ENCODE measurements at regions not wholly inside any gene's neighbourhood (a gene's known extent, or its start where the extent isn't known, plus 50 kb on each side); places are given as distances from the start of the nearest gene placed in this dataset.
A peak's percentile ranks its signal among the peaks of the same experiment; 100 is the strongest.

DNA sequence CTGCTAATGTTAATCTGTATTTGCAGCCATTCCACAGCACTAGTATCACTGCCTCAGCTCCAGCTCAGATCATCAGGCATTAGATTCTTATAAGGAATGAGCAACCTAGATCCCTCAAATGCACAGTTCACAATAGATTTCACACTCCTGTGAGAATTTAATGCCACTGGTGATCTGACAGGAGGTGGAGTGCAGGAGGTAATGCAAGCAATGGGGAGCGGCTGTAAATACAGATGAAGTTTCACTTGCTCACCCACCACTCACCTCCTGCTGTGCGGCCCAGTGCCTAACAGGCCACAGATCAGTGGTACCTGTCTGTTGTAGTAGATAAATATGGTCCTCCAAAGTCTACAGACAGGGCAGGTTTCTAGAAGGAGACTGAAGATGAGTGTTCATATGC is 97.7 kb upstream of the TMEFF2 start:
- Histone ChIP-seq H3K27ac (no peak overlapping the region), H3K4me2 (no peak overlapping the region), H4K20me1 (ENCODE audit: insufficient read depth, poor library complexity, severe bottlenecking) (no peaks in the 10 kb centered on the region), H3K4me1 (ENCODE audit: insufficient read depth) (no peaks in the 10 kb centered on the region), H3K79me2 (no peaks in the 10 kb centered on the region), H3K36me3 (replicated peaks; ENCODE audit: insufficient read depth, low read depth) (no peaks in the 10 kb centered on the region), H3K9me3 (ENCODE audit: low read depth) (no peaks in the 10 kb centered on the region), H3K9me2 (replicated peaks; ENCODE audit: insufficient read depth) (no peaks in the 10 kb centered on the region), H3K4me3 (no peak overlapping the region), H3K27me3 (no peaks in the 10 kb centered on the region), H2AFZ (no peak overlapping the region)
- WGBS (ENCODE audit: low lambda C conversion rate, missing lambda C conversion rate) = 94% methylated on average over 2 of the region's 2 CpGs
- no peak for DNase-seq (ENCODE audit: low spot score)
- TF ChIP-seq, protein P1, sequence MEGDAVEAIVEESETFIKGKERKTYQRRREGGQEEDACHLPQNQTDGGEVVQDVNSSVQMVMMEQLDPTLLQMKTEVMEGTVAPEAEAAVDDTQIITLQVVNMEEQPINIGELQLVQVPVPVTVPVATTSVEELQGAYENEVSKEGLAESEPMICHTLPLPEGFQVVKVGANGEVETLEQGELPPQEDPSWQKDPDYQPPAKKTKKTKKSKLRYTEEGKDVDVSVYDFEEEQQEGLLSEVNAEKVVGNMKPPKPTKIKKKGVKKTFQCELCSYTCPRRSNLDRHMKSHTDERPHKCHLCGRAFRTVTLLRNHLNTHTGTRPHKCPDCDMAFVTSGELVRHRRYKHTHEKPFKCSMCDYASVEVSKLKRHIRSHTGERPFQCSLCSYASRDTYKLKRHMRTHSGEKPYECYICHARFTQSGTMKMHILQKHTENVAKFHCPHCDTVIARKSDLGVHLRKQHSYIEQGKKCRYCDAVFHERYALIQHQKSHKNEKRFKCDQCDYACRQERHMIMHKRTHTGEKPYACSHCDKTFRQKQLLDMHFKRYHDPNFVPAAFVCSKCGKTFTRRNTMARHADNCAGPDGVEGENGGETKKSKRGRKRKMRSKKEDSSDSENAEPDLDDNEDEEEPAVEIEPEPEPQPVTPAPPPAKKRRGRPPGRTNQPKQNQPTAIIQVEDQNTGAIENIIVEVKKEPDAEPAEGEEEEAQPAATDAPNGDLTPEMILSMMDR (IDR thresholded peaks at IDR 0.05; ENCODE audit: poor library complexity) = no peak
- no peak for TF ChIP-seq EZH2phosphoT487 (IDR thresholded peaks at IDR 0.05; ENCODE audit: low read depth, severe bottlenecking, unreplicated experiment)
- no peak for TF ChIP-seq EZH2 (IDR thresholded peaks at IDR 0.05; ENCODE audit: borderline replicate concordance)

DNA sequence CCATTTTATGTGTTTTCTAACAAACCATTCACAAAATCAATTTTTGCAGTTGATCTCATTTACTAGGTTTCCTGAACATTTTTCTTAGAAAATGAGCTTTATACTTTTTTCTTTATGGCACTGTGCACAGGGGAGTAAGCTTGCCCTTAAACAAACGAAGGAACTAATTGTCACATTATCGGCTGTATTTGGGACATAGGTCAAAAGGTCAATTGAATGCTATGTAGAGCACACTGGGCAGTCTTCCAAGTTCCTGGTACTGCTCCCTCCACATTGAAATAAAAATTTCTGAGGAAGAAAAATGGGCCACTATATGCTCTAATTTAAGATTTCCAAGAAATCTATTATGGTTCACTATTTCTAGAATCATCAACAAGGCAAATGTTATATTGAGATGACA is 93.6 kb upstream of the TMEFF2 start:
- H4K20me1 ChIP-seq (ENCODE audit: insufficient read depth, poor library complexity, severe bottlenecking) = no peaks in the 10 kb centered on the region
- H3K27ac ChIP-seq = no peak overlapping the region
- H3K9me2 ChIP-seq (replicated peaks; ENCODE audit: insufficient read depth) = no peaks in the 10 kb centered on the region
- H2AFZ ChIP-seq = no peak overlapping the region
- WGBS (ENCODE audit: low lambda C conversion rate, missing lambda C conversion rate) = 6% methylated on average over 2 of the region's 2 CpGs
- H3K4me2 ChIP-seq = no peak overlapping the region
- H3K4me3 ChIP-seq = no peak overlapping the region
- H3K4me1 ChIP-seq (ENCODE audit: insufficient read depth) = no peaks in the 10 kb centered on the region
- H3K9me3 ChIP-seq (ENCODE audit: low read depth) = no peaks in the 10 kb centered on the region
- TF ChIP-seq EZH2 (IDR thresholded peaks at IDR 0.05; ENCODE audit: borderline replicate concordance) (no peak), EZH2phosphoT487 (IDR thresholded peaks at IDR 0.05; ENCODE audit: low read depth, severe bottlenecking, unreplicated experiment) (no peak)
- TF ChIP-seq, protein P1 (IDR thresholded peaks at IDR 0.05; ENCODE audit: poor library complexity) = no peak
- H3K27me3 ChIP-seq = no peaks in the 10 kb centered on the region
- H3K79me2 ChIP-seq = no peaks in the 10 kb centered on the region
- peak; percentile 28 for DNase-seq (ENCODE audit: low spot score)
- no peaks in the 10 kb centered on the region for H3K36me3 ChIP-seq (replicated peaks; ENCODE audit: insufficient read depth, low read depth)

DNA sequence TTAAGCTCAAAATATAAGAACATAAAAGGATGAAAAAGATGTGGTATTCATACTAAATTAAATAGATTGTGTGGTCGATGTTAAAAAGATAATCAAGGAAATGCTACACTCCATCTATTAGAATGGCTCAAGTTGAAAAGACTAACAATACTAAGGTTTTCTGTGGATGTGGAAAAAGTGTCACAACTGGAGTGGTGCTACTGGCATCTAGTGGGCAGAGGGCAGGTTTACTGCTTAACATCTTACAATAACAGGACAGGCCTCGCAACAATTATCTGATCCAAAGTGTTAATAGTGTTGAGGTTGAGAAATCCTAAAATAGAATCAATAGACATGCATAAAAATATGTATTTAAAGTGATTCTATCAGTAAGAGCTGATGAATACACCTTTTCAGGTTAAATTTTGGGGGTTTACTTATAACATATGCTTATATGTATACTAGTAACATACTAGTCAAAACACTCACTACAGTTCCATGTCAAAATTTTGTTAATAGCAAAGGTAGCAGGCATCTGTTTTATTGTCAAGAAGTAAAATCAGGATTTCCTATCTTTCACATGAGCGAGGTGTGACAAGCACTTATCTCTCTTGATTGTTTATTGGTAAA is 91.5 kb upstream of the TMEFF2 start:
- DNase-seq (ENCODE audit: low spot score) = peak; percentile 10
- H3K9me2 ChIP-seq (replicated peaks; ENCODE audit: insufficient read depth) = no peaks in the 10 kb centered on the region

More for the DNA sequence above, 91.5 kb upstream of the TMEFF2 start:
- Histone ChIP-seq H3K36me3 (replicated peaks; ENCODE audit: insufficient read depth, low read depth) (no peaks in the 10 kb centered on the region), H3K4me2 (no peak overlapping the region), H3K4me3 (no peak overlapping the region), H2AFZ (no peak overlapping the region), H3K9me3 (ENCODE audit: low read depth) (no peaks in the 10 kb centered on the region), H3K79me2 (no peaks in the 10 kb centered on the region), H4K20me1 (ENCODE audit: insufficient read depth, poor library complexity, severe bottlenecking) (no peaks in the 10 kb centered on the region), H3K27me3 (no peaks in the 10 kb centered on the region), H3K4me1 (ENCODE audit: insufficient read depth) (no peaks in the 10 kb centered on the region), H3K27ac (no peak overlapping the region)
- TF ChIP-seq, protein P1 (IDR thresholded peaks at IDR 0.05; ENCODE audit: poor library complexity) = peak; percentile 39
- TF ChIP-seq EZH2phosphoT487 (IDR thresholded peaks at IDR 0.05; ENCODE audit: low read depth, severe bottlenecking, unreplicated experiment) (no peak), EZH2 (IDR thresholded peaks at IDR 0.05; ENCODE audit: borderline replicate concordance) (no peak)
- WGBS (ENCODE audit: low lambda C conversion rate, missing lambda C conversion rate) = 83% methylated on average over 3 of the region's 3 CpGs

All from hepatocyte (in vitro differentiated cells).